ENCODE measurements at regions not wholly inside any gene's neighbourhood (a gene's known extent, or its start where the extent isn't known, plus 50 kb on each side); places are given as distances from the start of the nearest gene placed in this dataset.

DNA sequence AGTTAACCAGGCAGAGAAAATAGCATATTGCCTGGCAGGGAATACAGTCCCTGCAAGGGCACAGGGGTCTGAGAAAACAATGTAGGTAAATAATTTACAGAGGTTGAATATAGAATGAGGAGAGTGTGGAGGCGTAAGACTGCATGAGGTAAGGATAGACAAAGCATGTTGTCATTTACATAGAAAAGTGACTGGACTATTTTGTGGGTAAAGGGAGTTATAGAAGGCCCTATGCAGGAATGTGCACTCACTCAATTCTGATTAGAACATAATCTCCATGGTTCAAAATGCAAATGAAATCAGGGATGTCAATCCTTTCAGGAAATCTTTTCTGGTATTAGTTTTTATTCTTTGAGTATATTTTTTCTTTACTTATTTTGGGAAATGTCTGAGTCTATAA lies 285.7 kb upstream of the SALL1 start:
- Histone ChIP-seq H3K27ac (ENCODE audit: low read depth, low read length) (no peak overlapping the region), H3K4me3 (ENCODE audit: low read depth, low read length) (no peak overlapping the region), H3K27me3 (ENCODE audit: control insufficient read depth, insufficient read depth, low read length) (no peaks in the 10 kb centered on the region), H3K9me3 (ENCODE audit: control insufficient read depth, insufficient read depth, low read length) (no peaks in the 10 kb centered on the region)
- DNase-seq (ENCODE audit: low read depth, low spot score), result no peak
- ChIA-PET CTCF (no interaction called here), POLR2A (no interaction called here)
- TF ChIP-seq, protein P1, sequence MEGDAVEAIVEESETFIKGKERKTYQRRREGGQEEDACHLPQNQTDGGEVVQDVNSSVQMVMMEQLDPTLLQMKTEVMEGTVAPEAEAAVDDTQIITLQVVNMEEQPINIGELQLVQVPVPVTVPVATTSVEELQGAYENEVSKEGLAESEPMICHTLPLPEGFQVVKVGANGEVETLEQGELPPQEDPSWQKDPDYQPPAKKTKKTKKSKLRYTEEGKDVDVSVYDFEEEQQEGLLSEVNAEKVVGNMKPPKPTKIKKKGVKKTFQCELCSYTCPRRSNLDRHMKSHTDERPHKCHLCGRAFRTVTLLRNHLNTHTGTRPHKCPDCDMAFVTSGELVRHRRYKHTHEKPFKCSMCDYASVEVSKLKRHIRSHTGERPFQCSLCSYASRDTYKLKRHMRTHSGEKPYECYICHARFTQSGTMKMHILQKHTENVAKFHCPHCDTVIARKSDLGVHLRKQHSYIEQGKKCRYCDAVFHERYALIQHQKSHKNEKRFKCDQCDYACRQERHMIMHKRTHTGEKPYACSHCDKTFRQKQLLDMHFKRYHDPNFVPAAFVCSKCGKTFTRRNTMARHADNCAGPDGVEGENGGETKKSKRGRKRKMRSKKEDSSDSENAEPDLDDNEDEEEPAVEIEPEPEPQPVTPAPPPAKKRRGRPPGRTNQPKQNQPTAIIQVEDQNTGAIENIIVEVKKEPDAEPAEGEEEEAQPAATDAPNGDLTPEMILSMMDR (IDR thresholded peaks at IDR 0.05; ENCODE audit: low read depth, low read length), result no peak

DNA sequence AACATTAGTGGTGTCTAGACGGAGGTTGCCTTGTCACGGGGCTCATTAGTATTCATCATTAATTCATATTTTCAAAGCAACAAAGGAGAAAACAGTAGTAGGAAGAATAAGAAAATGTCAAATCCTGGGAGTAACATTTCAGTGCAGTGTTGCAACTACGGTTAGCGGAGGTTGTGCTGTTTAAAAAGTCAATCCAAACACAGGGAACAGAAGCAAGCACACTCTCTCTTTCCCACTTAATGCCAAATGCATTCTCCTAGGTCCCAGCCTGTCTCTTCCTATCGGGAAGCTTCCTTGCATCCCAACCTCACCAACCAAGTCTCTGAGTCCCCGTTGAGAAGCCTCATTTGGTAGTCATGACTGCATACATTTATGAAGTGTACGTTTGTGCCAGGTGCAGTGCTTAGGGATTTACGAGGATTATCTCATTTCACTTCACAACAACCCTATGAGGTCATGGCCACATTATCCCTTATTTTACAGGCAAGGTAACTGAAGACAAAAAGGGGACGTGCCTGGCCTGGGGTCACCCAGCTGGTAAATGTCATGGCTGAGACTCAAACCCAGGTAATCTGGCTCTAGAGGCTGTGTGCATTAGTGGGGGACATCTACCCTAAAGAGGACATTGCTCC lies 283.6 kb upstream of the SALL1 start:
- H3K9me3 ChIP-seq (ENCODE audit: control insufficient read depth, insufficient read depth, low read length), result no peaks in the 10 kb centered on the region
- CTCF ChIA-PET, result no interaction called here
- DNase-seq (ENCODE audit: low read depth, low spot score), result no peak
- TF ChIP-seq, protein P1 (IDR thresholded peaks at IDR 0.05; ENCODE audit: low read depth, low read length), result no peak
- no peaks in the 10 kb centered on the region for H3K27me3 ChIP-seq (ENCODE audit: control insufficient read depth, insufficient read depth, low read length)
- no peak overlapping the region for H3K4me3 ChIP-seq (ENCODE audit: low read depth, low read length)
- no peak overlapping the region for H3K27ac ChIP-seq (ENCODE audit: low read depth, low read length)
- POLR2A ChIA-PET, result no interaction called here

GRCh38 chr16:51433599-51433998 lies 282.5 kb upstream of the SALL1 start:
- TF ChIP-seq, protein P1 (IDR thresholded peaks at IDR 0.05; ENCODE audit: low read depth, low read length), result no peak
- Histone ChIP-seq H3K27me3 (ENCODE audit: control insufficient read depth, insufficient read depth, low read length) (no peaks in the 10 kb centered on the region), H3K9me3 (ENCODE audit: control insufficient read depth, insufficient read depth, low read length) (no peaks in the 10 kb centered on the region), H3K27ac (ENCODE audit: low read depth, low read length) (no peak overlapping the region), H3K4me3 (ENCODE audit: low read depth, low read length) (no peak overlapping the region)
- POLR2A ChIA-PET, result no interaction called here
- CTCF ChIA-PET, result interaction anchor here (0.7 kb wide), 1 partner anchor 87 kb away, joined by 3 read pairs; no protein-coding TSS in a partner anchor
- DNase-seq (ENCODE audit: low read depth, low spot score), result no peak

DNA sequence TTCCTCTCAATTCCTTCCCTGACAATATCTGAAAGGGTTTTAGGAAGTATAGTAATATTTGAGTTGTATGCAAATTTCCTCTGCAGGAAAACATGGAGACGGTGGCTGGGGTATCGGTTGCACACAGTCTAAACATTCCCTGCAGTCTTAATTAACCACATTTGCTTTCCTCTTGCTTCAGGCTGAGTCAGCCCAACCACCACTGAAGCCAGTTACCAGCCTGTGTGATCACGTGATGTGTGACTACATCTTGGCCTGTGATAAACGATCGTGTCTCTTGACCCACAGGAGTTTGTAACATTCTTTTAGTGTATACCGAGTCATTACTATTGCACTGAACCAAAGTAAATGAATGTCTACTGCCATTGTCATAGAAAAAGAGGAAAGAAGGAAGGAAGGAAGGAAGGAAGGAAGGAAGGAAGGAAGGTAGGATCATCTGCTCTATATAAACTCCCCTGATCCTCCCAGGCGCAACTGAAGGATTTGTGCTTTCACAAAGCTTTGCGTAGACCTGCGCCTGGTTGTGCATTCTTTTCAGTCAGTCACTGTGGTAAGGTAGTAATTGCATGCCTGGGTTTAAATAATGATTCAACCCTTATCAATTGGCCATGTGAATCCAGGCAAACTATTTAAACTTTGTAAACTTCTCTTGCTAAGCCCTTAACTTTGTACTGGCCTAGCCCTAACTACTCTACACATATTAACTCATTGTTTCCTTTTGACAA lies 280.6 kb upstream of the SALL1 start:
- Histone ChIP-seq H3K27ac (ENCODE audit: low read depth, low read length) (peak overlapping the region; percentile 77), H3K27me3 (ENCODE audit: control insufficient read depth, insufficient read depth, low read length) (no peaks in the 10 kb centered on the region), H3K4me3 (ENCODE audit: low read depth, low read length) (no peak overlapping the region), H3K9me3 (ENCODE audit: control insufficient read depth, insufficient read depth, low read length) (no peaks in the 10 kb centered on the region)
- peak; percentile 96 for DNase-seq (ENCODE audit: low read depth, low spot score)
- ChIA-PET POLR2A (no interaction called here), CTCF (no interaction called here)
- TF ChIP-seq, protein P1 (IDR thresholded peaks at IDR 0.05; ENCODE audit: low read depth, low read length), result no peak

DNA sequence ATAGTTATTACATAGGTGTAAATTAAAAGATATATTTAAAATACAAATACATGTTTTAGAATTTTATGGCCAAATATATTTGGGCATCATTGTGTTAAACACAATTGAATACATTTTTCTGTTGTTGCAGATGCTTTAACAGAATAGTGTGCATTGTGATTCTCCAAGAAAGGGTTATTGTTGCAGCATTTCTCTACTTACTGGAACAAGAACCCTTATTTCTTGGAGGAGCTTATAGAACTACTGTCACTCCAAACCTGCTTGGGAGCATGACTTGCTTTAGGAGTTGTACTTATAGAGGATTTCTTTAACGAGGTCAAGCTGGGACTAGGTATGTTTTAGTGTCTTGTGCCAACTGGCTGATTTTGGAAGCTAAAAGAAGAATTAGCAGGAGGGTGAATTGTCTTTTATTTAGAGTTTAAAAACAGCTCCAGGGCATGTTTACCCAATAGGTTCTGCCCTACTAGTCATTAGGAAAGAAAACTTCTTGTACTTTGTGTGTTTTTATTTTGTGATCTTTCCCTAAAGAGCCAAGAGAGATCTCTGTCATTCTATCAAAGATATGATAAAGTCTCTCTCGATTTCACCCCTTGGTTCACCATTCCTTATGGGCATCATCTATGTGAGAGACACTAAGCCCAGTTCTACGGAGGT lies 279.8 kb upstream of the SALL1 start:
- H3K4me3 ChIP-seq (ENCODE audit: low read depth, low read length), result no peak overlapping the region; the same call in 1 of the 2 replicates
- no peaks in the 10 kb centered on the region for H3K27me3 ChIP-seq (ENCODE audit: control insufficient read depth, insufficient read depth, low read length)
- TF ChIP-seq, protein P1 (IDR thresholded peaks at IDR 0.05; ENCODE audit: low read depth, low read length), result no peak
- no peaks in the 10 kb centered on the region for H3K9me3 ChIP-seq (ENCODE audit: control insufficient read depth, insufficient read depth, low read length)
- POLR2A ChIA-PET, result no interaction called here
- CTCF ChIA-PET, result interaction anchor here (1.0 kb wide), 1 partner anchor 552 kb away, joined by 3 read pairs; no protein-coding TSS in a partner anchor
- no peak overlapping the region for H3K27ac ChIP-seq (ENCODE audit: low read depth, low read length)
- DNase-seq (ENCODE audit: low read depth, low spot score), result no peak
